SKM-1 (cell line): ENCODE measurements at regions not wholly inside any gene's neighbourhood (a gene's known extent, or its start where the extent isn't known, plus 50 kb on each side); places are given as distances from the start of the nearest gene placed in this dataset.

Experiments used
- DNase-seq: peaks from one replicate; lab custom pipeline; 2025; ENCODE audit not compliant: unreplicated experiment; lab: John Stamatoyannopoulos, UW

- DNase-seq: no peak
Observed at GRCh38 chr7:83441-83840, 108.9 kb upstream of the FAM20C start.

GRCh38 chr7:83861-84632 is 108.3 kb upstream of the FAM20C start:
- DNase-seq: no peak

GRCh38 chr7:84633-85020 is 107.7 kb upstream of the FAM20C start:
- DNase-seq: no peak

- DNase-seq: no peak
Observed at GRCh38 chr7:85074-85882, 107.1 kb upstream of the FAM20C start.

- DNase-seq: no peak
Observed at GRCh38 chr7:85883-86515, 106.4 kb upstream of the FAM20C start.

GRCh38 chr7:86629-87028 is 105.7 kb upstream of the FAM20C start:
- DNase-seq: no peak

GRCh38 chr7:87047-87446 is 105.3 kb upstream of the FAM20C start:
- DNase-seq: no peak

GRCh38 chr7:87671-88070 is 104.7 kb upstream of the FAM20C start:
- DNase-seq: no peak

- DNase-seq: no peak
Observed at GRCh38 chr7:88095-88926, 104.1 kb upstream of the FAM20C start.

GRCh38 chr7:88927-89231 is 103.5 kb upstream of the FAM20C start:
- DNase-seq: no peak

- no peak for DNase-seq
Observed at GRCh38 chr7:89232-90019, 102.9 kb upstream of the FAM20C start.

- no peak for DNase-seq
Observed at GRCh38 chr7:90111-91063, 102.0 kb upstream of the FAM20C start.

GRCh38 chr7:91396-92175 is 100.8 kb upstream of the FAM20C start:
- no peak for DNase-seq

GRCh38 chr7:92231-92674 is 100.1 kb upstream of the FAM20C start:
- no peak for DNase-seq

GRCh38 chr7:92888-93672 is 99.3 kb upstream of the FAM20C start:
- DNase-seq: no peak

- no peak for DNase-seq
Observed at GRCh38 chr7:94251-94801, 98.0 kb upstream of the FAM20C start.

- no peak for DNase-seq
Observed at GRCh38 chr7:95180-95862, 97.0 kb upstream of the FAM20C start.
